ENCODE measurements at regions not wholly inside any gene's neighbourhood (a gene's known extent, or its start where the extent isn't known, plus 50 kb on each side); places are given as distances from the start of the nearest gene placed in this dataset.
"Not testable (repeated sequence)": the region's sequence is repeated elsewhere in the genome, so short reads cannot be mapped to it uniquely, and the experiment has no call there.

GRCh38 chr11:90590286-90590685 is 367.4 kb upstream of the CHORDC1 start:
- Histone ChIP-seq H3K9me3 (ENCODE audit: control insufficient read depth, insufficient read depth, low read length) (no peaks in the 10 kb centered on the region), H3K36me3 (ENCODE audit: control insufficient read depth, insufficient read depth, low read length) (no peaks in the 10 kb centered on the region), H3K9ac (ENCODE audit: low read depth, low read length) (no peak overlapping the region), H3K4me1 (ENCODE audit: control insufficient read depth, insufficient read depth, low read length) (peaks cover 8% of the 10 kb centered on the region), H3K27me3 (ENCODE audit: control insufficient read depth, insufficient read depth, low read length) (no peaks in the 10 kb centered on the region), H3K4me3 (ENCODE audit: low read depth, low read length) (no peak overlapping the region)

DNA sequence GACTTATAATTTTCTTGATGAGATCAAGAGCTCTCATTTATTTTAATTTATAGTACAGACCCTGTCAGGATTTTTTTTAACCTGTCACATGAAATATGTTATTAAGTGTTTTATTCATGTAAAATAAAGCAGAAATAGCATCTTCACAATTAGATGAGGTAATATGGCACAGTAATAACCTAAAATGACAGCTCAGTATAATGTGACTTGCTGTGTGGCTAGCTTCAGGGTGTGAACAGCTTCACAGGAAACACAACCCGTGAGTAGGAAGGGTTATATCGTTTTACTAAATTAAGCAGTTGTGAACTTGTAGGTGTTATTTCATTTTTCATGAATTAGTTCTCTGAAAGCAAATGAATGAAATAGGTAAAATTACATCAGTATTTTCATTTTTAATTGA is 366.9 kb upstream of the CHORDC1 start:
- H3K9ac ChIP-seq (ENCODE audit: low read depth, low read length), result no peak overlapping the region
- no peaks in the 10 kb centered on the region for H3K27me3 ChIP-seq (ENCODE audit: control insufficient read depth, insufficient read depth, low read length)
- no peak overlapping the region for H3K4me3 ChIP-seq (ENCODE audit: low read depth, low read length)
- peaks cover 8% of the 10 kb centered on the region for H3K4me1 ChIP-seq (ENCODE audit: control insufficient read depth, insufficient read depth, low read length)
- no peaks in the 10 kb centered on the region for H3K9me3 ChIP-seq (ENCODE audit: control insufficient read depth, insufficient read depth, low read length)
- no peaks in the 10 kb centered on the region for H3K36me3 ChIP-seq (ENCODE audit: control insufficient read depth, insufficient read depth, low read length)

GRCh38 chr11:90587896-90588295 is 365.0 kb upstream of the CHORDC1 start:
- H3K4me1 ChIP-seq (ENCODE audit: control insufficient read depth, insufficient read depth, low read length), result peaks cover 8% of the 10 kb centered on the region
- no peaks in the 10 kb centered on the region for H3K9me3 ChIP-seq (ENCODE audit: control insufficient read depth, insufficient read depth, low read length)
- no peaks in the 10 kb centered on the region for H3K27me3 ChIP-seq (ENCODE audit: control insufficient read depth, insufficient read depth, low read length)
- no peak overlapping the region for H3K4me3 ChIP-seq (ENCODE audit: low read depth, low read length)
- no peak overlapping the region for H3K9ac ChIP-seq (ENCODE audit: low read depth, low read length)
- H3K36me3 ChIP-seq (ENCODE audit: control insufficient read depth, insufficient read depth, low read length), result no peaks in the 10 kb centered on the region

- Histone ChIP-seq H3K27me3 (ENCODE audit: control insufficient read depth, insufficient read depth, low read length) (no peaks in the 10 kb centered on the region), H3K9ac (ENCODE audit: low read depth, low read length) (no peak overlapping the region), H3K4me1 (ENCODE audit: control insufficient read depth, insufficient read depth, low read length) (peaks cover 8% of the 10 kb centered on the region), H3K9me3 (ENCODE audit: control insufficient read depth, insufficient read depth, low read length) (no peaks in the 10 kb centered on the region), H3K4me3 (ENCODE audit: low read depth, low read length) (no peak overlapping the region), H3K36me3 (ENCODE audit: control insufficient read depth, insufficient read depth, low read length) (no peaks in the 10 kb centered on the region)
These were observed 362.6 kb upstream of the CHORDC1 start for GRCh38 chr11:90585491-90585890.

GRCh38 chr11:90582999-90583398 is 360.1 kb upstream of the CHORDC1 start:
- not testable (repeated sequence) for H3K36me3 ChIP-seq (ENCODE audit: control insufficient read depth, insufficient read depth, low read length); H3K4me1 ChIP-seq (ENCODE audit: control insufficient read depth, insufficient read depth, low read length); H3K9ac ChIP-seq (ENCODE audit: low read depth, low read length); H3K9me3 ChIP-seq (ENCODE audit: control insufficient read depth, insufficient read depth, low read length); H3K27me3 ChIP-seq (ENCODE audit: control insufficient read depth, insufficient read depth, low read length); H3K4me3 ChIP-seq (ENCODE audit: low read depth, low read length)

GRCh38 chr11:90564531-90564930 is 341.7 kb upstream of the CHORDC1 start:
- Histone ChIP-seq H3K9me3 (ENCODE audit: control insufficient read depth, insufficient read depth, low read length) (no peaks in the 10 kb centered on the region), H3K9ac (ENCODE audit: low read depth, low read length) (no peak overlapping the region), H3K4me1 (ENCODE audit: control insufficient read depth, insufficient read depth, low read length) (no peaks in the 10 kb centered on the region), H3K4me3 (ENCODE audit: low read depth, low read length) (no peak overlapping the region), H3K36me3 (ENCODE audit: control insufficient read depth, insufficient read depth, low read length) (no peaks in the 10 kb centered on the region), H3K27me3 (ENCODE audit: control insufficient read depth, insufficient read depth, low read length) (no peaks in the 10 kb centered on the region)

DNA sequence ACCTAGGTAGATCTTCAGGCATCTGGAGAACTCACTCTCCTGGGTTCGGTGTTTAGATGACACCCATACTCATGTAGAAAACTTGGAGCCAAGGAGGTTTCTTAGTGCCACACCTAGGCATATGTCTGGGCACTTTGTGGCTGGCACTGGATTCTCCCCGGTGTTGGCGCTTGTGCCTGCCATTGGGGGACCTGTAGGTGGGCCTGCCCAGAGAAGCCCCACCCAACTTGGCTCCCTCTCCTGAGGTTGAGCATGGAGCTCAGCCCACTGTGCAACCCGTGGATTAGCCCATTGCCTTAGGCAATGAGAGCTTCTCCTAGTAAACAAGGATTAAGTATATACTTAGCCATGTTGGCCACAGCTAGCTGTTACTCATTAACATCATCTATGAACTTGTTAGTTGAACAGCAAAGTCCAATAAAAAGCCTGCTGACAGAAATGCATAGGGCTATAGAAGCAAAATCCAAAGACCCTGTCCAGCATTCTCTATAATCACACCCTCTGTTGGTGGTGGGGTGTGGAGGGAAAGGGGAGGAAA is 335.5 kb upstream of the CHORDC1 start:
- Histone ChIP-seq H3K36me3 (ENCODE audit: control insufficient read depth, insufficient read depth, low read length) (no peaks in the 10 kb centered on the region), H3K4me3 (ENCODE audit: low read depth, low read length) (no peak overlapping the region), H3K9me3 (ENCODE audit: control insufficient read depth, insufficient read depth, low read length) (no peaks in the 10 kb centered on the region), H3K4me1 (ENCODE audit: control insufficient read depth, insufficient read depth, low read length) (no peaks in the 10 kb centered on the region), H3K9ac (ENCODE audit: low read depth, low read length) (no peak overlapping the region), H3K27me3 (ENCODE audit: control insufficient read depth, insufficient read depth, low read length) (no peaks in the 10 kb centered on the region)

DNA sequence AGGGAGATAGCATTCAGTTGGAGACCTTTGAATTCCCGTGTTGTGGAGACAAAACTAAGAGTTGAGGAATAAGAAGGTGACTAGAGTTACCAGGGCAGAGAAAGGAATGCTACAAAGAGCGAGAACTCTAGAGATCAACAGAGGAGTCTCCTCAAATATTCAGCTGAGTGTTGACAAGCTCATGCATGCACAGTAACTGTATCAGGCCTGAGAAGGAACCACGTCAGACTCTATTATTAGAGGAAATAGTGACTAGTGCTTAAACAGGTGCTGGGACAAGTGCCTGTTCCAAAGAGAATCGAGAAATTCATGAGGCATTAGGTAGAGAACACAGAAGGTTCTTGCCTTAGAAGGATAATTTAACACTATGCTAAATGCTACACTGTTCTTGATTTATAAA is 333.8 kb upstream of the CHORDC1 start:
- H3K4me1 ChIP-seq (ENCODE audit: control insufficient read depth, insufficient read depth, low read length), result no peaks in the 10 kb centered on the region
- no peak overlapping the region for H3K4me3 ChIP-seq (ENCODE audit: low read depth, low read length)
- no peaks in the 10 kb centered on the region for H3K9me3 ChIP-seq (ENCODE audit: control insufficient read depth, insufficient read depth, low read length)
- no peak overlapping the region for H3K9ac ChIP-seq (ENCODE audit: low read depth, low read length)
- no peaks in the 10 kb centered on the region for H3K36me3 ChIP-seq (ENCODE audit: control insufficient read depth, insufficient read depth, low read length)
- H3K27me3 ChIP-seq (ENCODE audit: control insufficient read depth, insufficient read depth, low read length), result no peaks in the 10 kb centered on the region

- Histone ChIP-seq H3K9me3 (ENCODE audit: control insufficient read depth, insufficient read depth, low read length) (no peaks in the 10 kb centered on the region), H3K27me3 (ENCODE audit: control insufficient read depth, insufficient read depth, low read length) (no peaks in the 10 kb centered on the region), H3K36me3 (ENCODE audit: control insufficient read depth, insufficient read depth, low read length) (no peaks in the 10 kb centered on the region)
These were observed 333.2 kb upstream of the CHORDC1 start for GRCh38 chr11:90556026-90556425.

DNA sequence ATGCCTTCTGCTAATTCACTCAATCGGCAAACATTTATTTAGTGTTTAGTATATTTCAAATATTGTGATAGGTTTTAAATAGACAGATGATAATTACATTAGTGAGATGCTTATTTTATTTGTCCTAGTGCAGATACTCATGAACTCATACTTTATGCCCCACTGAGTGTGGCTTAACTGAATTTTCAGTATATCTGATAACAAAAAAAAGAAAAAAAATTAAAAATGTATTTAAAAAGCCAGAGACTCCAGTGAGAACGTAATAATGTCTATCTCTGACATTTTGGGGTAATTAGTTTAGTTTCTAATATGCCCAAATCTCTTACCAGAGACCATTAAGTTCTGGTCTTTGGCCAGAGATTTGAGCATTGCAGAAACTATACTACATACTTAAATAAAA is 332.6 kb upstream of the CHORDC1 start:
- H3K4me1 ChIP-seq (ENCODE audit: control insufficient read depth, insufficient read depth, low read length), result no peaks in the 10 kb centered on the region
- no peak overlapping the region for H3K4me3 ChIP-seq (ENCODE audit: low read depth, low read length)
- H3K36me3 ChIP-seq (ENCODE audit: control insufficient read depth, insufficient read depth, low read length), result no peaks in the 10 kb centered on the region
- no peaks in the 10 kb centered on the region for H3K27me3 ChIP-seq (ENCODE audit: control insufficient read depth, insufficient read depth, low read length)
- no peak overlapping the region for H3K9ac ChIP-seq (ENCODE audit: low read depth, low read length)
- H3K9me3 ChIP-seq (ENCODE audit: control insufficient read depth, insufficient read depth, low read length), result no peaks in the 10 kb centered on the region

More at GRCh38 chr11:90556026-90556425, 333.2 kb upstream of the CHORDC1 start:
- H3K4me3 ChIP-seq (ENCODE audit: low read depth, low read length), result no peak overlapping the region
- H3K9ac ChIP-seq (ENCODE audit: low read depth, low read length), result no peak overlapping the region
- H3K4me1 ChIP-seq (ENCODE audit: control insufficient read depth, insufficient read depth, low read length), result no peaks in the 10 kb centered on the region

DNA sequence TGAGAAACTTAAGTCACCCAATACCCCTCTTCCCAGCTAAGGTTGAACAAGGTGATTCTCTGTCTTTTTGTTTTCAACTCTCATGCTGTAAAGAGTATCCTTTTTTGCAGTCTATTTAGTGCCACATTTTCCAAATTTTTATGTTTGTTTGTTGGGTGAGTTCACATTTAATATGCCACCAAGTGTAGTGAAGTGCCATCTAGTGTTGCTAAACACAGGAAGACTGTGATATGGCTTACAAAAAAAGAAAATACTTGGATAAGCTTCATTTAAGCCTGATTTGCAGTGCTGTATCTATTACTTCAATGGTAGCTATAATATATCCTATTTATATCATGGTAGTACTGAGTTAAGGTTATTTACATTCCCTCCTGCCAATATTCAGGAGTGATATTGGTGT is 319.2 kb upstream of the CHORDC1 start:
- no peak overlapping the region for H3K9ac ChIP-seq (ENCODE audit: low read depth, low read length)
- no peak overlapping the region for H3K4me3 ChIP-seq (ENCODE audit: low read depth, low read length)
- H3K9me3 ChIP-seq (ENCODE audit: control insufficient read depth, insufficient read depth, low read length), result no peaks in the 10 kb centered on the region
- no peaks in the 10 kb centered on the region for H3K27me3 ChIP-seq (ENCODE audit: control insufficient read depth, insufficient read depth, low read length)
- no peaks in the 10 kb centered on the region for H3K36me3 ChIP-seq (ENCODE audit: control insufficient read depth, insufficient read depth, low read length)
- H3K4me1 ChIP-seq (ENCODE audit: control insufficient read depth, insufficient read depth, low read length), result no peaks in the 10 kb centered on the region

DNA sequence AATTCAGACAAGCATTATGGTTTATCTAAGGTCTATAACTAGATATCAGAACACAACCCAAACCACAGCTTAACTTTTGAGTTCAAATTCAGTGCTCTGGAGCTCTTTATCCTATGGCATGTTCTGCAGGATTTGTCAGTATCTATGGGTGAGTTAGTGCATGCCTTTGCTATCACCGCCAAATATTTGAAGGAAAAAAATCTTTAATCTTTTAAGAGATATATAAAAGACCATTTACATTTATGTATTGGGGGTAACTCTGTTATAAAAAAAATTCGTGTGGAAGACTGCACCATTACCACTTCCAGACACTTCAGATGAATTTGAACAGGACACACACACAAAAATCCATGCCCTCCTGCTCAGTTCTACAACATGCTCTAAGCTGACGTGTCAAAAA is 313.5 kb upstream of the CHORDC1 start:
- no peaks in the 10 kb centered on the region for H3K9me3 ChIP-seq (ENCODE audit: control insufficient read depth, insufficient read depth, low read length)
- H3K9ac ChIP-seq (ENCODE audit: low read depth, low read length), result no peak overlapping the region
- H3K4me1 ChIP-seq (ENCODE audit: control insufficient read depth, insufficient read depth, low read length), result no peaks in the 10 kb centered on the region
- no peak overlapping the region for H3K4me3 ChIP-seq (ENCODE audit: low read depth, low read length)
- H3K36me3 ChIP-seq (ENCODE audit: control insufficient read depth, insufficient read depth, low read length), result no peaks in the 10 kb centered on the region
- H3K27me3 ChIP-seq (ENCODE audit: control insufficient read depth, insufficient read depth, low read length), result no peaks in the 10 kb centered on the region

DNA sequence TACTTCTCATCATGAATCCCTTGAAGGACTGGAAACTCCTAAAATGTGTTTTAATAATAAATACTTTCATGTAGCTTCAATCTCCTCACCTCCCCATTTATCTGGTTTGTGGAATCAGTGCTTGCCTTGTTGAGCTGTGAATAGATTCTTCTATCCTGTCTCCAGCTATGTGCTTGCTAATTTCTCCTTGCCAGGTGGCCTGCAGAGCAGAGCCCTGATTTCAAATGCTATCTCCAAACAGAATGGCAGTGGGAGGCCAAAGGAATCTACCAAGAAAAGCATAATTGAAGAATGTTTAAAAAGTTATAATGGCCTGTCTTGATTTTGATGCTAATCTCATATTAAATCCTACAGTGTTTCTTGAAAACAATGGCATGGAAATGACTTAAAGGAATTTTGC is 309.3 kb upstream of the CHORDC1 start:
- no peaks in the 10 kb centered on the region for H3K4me1 ChIP-seq (ENCODE audit: control insufficient read depth, insufficient read depth, low read length)
- H3K36me3 ChIP-seq (ENCODE audit: control insufficient read depth, insufficient read depth, low read length), result no peaks in the 10 kb centered on the region
- H3K9me3 ChIP-seq (ENCODE audit: control insufficient read depth, insufficient read depth, low read length), result no peaks in the 10 kb centered on the region
- no peaks in the 10 kb centered on the region for H3K27me3 ChIP-seq (ENCODE audit: control insufficient read depth, insufficient read depth, low read length)
- no peak overlapping the region for H3K9ac ChIP-seq (ENCODE audit: low read depth, low read length)
- H3K4me3 ChIP-seq (ENCODE audit: low read depth, low read length), result no peak overlapping the region
